GM21576 (cell line): ENCODE measurements at regions not wholly inside any gene's neighbourhood (a gene's known extent, or its start where the extent isn't known, plus 50 kb on each side); places are given as distances from the start of the nearest gene placed in this dataset.

Source experiments
- ATAC-seq: cut with Tn5 transposase; IDR thresholded peaks from one replicate; pipeline ENCODE4 v1.9.1; 2021; ENCODE audit warnings: mild to moderate bottlenecking, moderate library complexity; ENCODE audit not compliant: unreplicated experiment

GRCh38 chr12:11946161-11946560 is 124.6 kb upstream of the BCL2L14 start:
- no peak for ATAC-seq

GRCh38 chr12:11947213-11947612 is 123.5 kb upstream of the BCL2L14 start:
- no peak for ATAC-seq

GRCh38 chr12:11949738-11950411 is 120.9 kb upstream of the BCL2L14 start:
- ATAC-seq = no peak

DNA sequence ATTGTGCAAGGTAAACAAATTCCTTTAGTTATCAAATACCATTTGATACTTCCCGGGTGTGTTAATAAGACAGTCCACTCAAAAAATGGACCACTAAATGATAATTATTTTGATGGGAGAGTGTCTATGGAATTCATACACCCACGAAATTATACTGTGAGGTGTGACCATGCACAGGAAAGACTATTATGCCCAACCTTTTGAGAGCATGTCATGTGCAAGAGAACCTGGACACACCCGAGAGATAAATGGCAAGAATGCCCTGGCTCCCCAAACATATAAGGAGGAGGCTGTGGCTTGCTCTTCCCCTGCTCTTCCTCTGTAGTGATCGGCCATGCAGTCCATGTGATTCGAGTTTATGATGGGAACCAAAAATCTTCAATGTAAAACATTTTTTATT is 119.5 kb upstream of the BCL2L14 start:
- no peak for ATAC-seq

GRCh38 chr12:11953523-11953922 is 117.2 kb upstream of the BCL2L14 start:
- ATAC-seq = no peak

DNA sequence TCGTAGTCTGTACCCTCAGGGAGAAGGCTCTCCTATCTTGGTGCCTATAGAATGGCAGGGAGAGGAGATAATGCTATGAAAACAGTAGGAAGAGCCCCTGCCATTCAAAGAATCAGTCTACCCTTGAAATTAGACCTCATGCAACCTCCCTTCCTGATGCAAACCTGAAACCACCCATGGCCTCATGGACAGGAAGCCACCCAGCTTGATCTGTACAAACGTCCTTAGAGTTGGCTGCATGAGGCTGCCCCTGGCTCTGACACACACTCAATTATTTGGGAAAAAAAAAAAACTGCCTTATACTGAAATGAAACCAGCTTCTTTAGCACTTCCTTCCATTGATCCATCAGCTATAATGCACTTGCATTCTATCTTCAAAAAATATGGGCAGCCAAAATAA is 116.6 kb upstream of the BCL2L14 start:
- peak; percentile 62 for ATAC-seq

DNA sequence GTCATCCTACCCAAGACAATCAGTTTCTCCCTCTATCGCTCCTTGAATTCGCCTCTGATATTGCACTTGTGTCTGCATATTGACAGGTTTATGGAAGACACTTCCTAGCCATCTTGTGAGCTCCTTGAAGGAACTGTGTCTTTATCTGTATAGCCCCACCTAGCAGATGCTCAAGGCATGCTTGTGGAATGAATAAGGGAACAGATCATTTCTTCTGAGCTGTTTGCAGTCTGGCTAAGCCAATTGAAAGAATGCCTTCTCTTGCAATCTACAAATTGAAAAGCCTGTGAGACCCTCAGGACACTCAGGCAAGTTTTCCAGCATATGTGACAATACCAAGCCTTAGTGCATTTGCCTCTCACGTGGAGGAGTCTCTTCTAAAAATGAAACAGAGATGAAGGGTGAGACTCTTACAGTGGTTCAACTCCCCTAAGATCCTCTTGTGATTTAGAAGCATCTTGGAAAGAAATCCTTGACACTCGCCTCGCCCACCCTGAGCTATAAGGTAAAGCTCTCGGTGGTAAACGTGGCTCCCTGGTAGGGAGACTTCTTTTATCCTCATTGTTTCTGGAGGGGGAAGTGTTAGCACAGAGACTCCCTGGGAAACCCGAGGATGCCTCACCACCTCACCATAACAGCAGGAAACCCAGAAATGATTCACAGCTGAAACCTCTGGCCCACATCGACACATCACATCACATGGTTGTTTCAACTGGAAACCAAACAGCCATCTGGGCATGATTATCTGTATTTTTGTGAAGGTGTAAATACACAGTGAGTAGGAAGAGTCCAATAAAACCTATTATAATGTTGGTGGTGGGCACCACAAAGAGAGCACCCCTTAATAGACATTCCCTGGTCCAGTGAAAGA is 112.3 kb upstream of the BCL2L14 start:
- peak; percentile 52 for ATAC-seq

GRCh38 chr12:11959117-11959823 is 111.5 kb upstream of the BCL2L14 start:
- ATAC-seq = no peak

GRCh38 chr12:11960646-11961045 is 110.1 kb upstream of the BCL2L14 start:
- ATAC-seq = no peak

GRCh38 chr12:11961686-11962085 is 109.1 kb upstream of the BCL2L14 start:
- no peak for ATAC-seq

DNA sequence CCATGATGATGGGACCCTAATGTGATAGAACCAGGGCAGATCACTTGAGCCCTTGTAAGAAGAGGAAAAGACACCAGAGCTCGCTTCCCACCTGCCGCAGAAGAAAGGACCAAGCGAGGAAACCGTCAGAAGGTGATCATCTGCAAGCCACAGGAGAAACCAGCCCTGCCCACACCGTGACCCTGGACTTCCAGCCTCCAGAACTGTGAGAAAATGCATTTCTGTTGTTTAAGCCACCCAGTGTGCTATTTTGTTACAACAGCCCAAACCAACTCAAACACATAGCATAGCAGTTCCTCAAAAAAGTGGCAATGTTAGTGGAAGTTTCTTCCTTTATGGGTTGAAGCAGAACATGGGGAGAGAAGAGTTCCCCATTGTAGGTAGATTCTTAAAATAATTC is 107.9 kb upstream of the BCL2L14 start:
- ATAC-seq = no peak

GRCh38 chr12:11963841-11964471 is 106.8 kb upstream of the BCL2L14 start:
- ATAC-seq = no peak

DNA sequence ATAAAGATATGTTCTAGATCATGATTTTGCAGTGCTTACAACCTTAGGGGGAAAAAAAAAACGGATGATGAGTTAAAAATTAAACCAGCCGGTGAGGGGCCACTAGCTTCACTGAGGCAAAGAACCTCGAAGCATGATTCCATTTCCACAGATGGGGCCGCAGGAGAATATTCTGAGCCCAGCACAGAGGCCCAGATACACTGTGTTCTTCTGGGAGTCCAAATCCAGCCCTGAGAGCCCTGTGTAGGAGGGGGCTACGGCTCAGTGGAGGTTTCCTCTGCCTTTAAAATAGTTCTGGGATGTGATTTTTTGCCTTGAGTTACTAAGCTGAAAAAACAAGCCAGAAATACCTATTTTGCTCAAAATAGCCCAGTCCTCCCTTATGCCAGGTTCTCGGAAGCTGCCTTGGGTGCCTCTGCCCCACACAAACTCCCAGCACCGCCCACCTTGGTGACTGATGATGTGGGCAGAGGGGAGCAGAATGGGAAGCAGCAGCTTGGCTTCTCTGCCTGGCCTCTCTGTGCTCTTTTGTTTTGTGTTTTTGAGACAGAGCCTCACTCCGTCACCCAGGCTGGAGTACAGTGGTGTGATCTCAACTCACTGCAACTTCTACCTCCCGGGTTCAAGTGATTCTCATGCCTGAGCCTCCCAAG is 105.4 kb upstream of the BCL2L14 start:
- ATAC-seq = no peak

DNA sequence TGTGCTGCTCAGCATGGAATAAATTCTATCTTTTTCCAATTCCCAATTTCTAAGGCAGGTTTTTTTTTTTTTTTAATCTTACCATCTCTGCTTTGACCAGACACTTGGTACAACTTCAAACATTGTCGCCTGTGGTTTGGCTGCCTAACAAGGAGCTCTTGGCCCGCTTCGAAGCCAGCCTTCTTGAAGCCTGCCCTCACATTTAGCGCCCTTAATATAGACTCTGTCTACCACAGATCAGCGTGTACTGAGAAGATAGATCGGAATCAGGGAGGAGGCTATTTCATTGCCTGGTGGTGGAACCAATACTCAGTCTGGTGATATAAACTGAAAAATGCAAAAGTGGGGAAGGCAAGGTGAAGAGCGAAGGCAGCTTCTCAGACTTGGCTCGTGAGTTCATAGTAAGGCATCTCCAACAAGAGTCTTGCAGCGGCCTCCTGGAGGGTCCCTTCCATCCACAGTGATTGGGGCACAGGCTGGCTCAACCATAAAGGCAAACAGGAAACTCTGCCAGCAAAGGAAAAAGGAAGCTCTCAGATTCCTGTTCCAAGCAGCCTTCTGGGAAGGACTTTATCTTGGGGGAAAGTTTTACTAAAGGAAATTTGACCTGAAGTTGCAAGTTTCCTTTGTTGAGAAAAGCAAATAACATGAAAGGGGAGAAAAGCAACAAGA is 103.2 kb upstream of the BCL2L14 start:
- ATAC-seq = no peak

GRCh38 chr12:11968048-11968383 is 102.7 kb upstream of the BCL2L14 start:
- ATAC-seq = no peak

GRCh38 chr12:11968516-11968915 is 102.2 kb upstream of the BCL2L14 start:
- no peak for ATAC-seq

DNA sequence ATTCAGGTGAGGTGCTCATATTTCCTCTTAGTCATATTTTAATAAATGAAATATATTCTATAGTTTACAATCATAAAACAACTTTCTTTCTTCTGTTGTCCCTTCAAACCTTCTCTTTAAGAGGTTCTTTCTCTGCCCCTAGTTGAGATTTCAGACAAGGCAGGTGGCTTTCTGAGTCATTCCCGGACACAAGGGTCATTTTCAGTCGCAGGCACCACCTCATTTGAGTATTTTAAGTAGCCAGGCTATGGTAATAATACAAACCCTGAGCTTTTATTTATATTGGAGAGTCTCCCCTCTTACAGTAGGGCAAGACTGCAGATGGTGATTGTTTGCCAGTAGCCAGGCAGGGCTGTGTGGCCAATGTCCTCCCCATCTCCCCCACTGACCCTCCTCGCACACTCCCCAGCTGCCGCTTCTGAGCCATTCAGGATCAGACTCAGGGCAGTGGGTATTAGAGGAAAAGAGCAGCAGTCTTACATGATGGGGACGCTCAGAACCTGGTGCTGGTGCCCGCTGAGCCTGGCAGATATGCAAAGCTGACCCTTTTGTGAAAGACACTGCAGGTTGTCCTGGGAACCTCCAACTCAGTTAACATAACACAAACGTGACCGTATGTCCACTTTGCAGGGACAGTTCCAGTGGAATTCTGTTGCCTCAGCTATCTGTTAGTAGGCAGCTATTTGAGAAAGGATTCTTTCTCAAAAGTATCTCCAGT is 101.1 kb upstream of the BCL2L14 start:
- ATAC-seq = peak; percentile 78

DNA sequence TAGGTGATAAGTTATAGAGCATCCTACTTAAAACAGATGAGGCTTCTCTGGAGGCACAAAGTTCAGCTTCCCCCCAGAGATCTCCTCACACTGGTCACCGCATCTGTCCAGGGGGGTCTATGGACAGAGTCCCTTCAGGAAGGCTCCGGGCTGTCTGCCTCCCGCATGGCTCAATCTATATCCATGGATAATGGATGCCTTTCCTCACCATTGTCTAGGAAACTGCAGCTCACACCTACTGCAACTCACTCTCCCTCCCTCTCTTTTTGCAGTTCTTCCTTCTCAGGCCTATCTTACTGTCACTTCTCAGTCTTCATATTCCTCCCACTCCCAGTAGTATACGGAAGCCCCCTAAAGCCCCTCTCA is 100.6 kb upstream of the BCL2L14 start:
- no peak for ATAC-seq

DNA sequence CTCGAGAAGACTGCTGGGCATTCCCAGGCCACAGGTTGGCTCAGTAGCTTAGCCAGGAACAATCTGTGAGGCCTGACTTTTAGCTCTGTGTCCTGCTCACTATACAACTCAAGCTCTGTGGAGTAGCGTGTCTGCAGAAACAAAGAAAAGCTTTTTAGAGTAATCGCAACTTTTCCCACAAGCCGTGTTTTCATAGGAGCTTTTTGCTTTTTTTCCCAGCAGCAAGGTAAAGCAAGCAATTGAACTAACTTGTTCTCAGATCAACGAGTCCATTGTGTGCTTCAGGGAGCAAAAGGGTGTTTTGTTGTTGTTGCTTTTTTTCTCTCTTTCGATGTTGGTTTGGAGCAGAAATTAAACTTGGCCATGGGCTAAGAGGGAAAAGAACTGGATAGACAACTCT is 97.3 kb upstream of the BCL2L14 start:
- no peak for ATAC-seq

- ATAC-seq = no peak
Observed at GRCh38 chr12:11976005-11976404, 94.7 kb upstream of the BCL2L14 start.
